Tibial nerve (tissue), 4 donors: ENCODE measurements at regions not wholly inside any gene's neighbourhood (a gene's known extent, or its start where the extent isn't known, plus 50 kb on each side); places are given as distances from the start of the nearest gene placed in this dataset.

ENCODE experiments used
- DNase-seq, 2 donors: peaks; one replicate each; pipeline ENCODE4 v3.0.0-alpha.2; 2019; ENCODE audit warnings: low spot score in 2 of 2
- H3K27ac ChIP-seq, 4 donors: fragments of 200-600 bp; sonication (generic) in 3 of 4; one replicate each; pipeline ENCODE4 v1.5.1; 2017 to 2019; ENCODE audit warnings: mild to moderate bottlenecking in 1 of 4
- H3K27me3 ChIP-seq, 2 donors: fragments of 200-600 bp; sonication (generic) in 1 of 2; one replicate each; pipeline versions ENCODE4 v1.5.1 to v1.6.0; 2017 to 2019
- H3K36me3 ChIP-seq, 3 donors: fragments of 200-600 bp; sonication (generic); one replicate each; pipeline ENCODE4 v1.5.1; 2018 to 2019
- H3K4me1 ChIP-seq, 4 donors: fragments of 200-600 bp; sonication (generic) in 3 of 4; one replicate each; pipeline ENCODE4 v1.5.1; 2017 to 2019
- H3K4me3 ChIP-seq, 4 donors: fragments of 200-600 bp; sonication (generic) in 3 of 4; one replicate each; pipeline ENCODE4 v1.5.1; 2017 to 2019; ENCODE audit warnings: mild to moderate bottlenecking in 1 of 4, moderate library complexity in 1 of 4
- H3K9me3 ChIP-seq, 4 donors: fragments of 200-600 bp; sonication (generic) in 3 of 4; one replicate each; pipeline ENCODE4 v1.5.1; 2017 to 2019
- EP300 ChIP-seq, 2 donors: sonication (generic); formaldehyde crosslinking; IDR thresholded peaks; one replicate each; pipeline ENCODE4 v1.6.1; 2017; ENCODE audit warnings: antibody characterized with exemption in 2 of 2, mild to moderate bottlenecking in 1 of 2
- POLR2A ChIP-seq, 2 donors: fragments of 450-650 bp; IDR thresholded peaks; one replicate each; pipeline ENCODE4 v1.6.1; 2017; ENCODE audit warnings: antibody characterized with exemption in 2 of 2, mild to moderate bottlenecking in 2 of 2, moderate library complexity in 2 of 2
- WGBS, 2 donors: methylation state at CpG; one replicate each; pipeline ENCODE4 v1.1.5; 2018; 5-methylcytosine and 5-hydroxymethylcytosine counted together
- TF ChIP-seq, protein P1 (sequence below), 5 experiments: fragments of 200-600 bp in 3 of 5; fragments of 450-650 bp in 2 of 5; sonication (generic) in 3 of 5; IDR thresholded peaks; one replicate each; pipeline ENCODE4 v1.5.1; 2016 to 2019; ENCODE audit warnings: antibody characterized with exemption in 5 of 5, mild to moderate bottlenecking in 3 of 5, moderate library complexity in 2 of 5

DNA sequence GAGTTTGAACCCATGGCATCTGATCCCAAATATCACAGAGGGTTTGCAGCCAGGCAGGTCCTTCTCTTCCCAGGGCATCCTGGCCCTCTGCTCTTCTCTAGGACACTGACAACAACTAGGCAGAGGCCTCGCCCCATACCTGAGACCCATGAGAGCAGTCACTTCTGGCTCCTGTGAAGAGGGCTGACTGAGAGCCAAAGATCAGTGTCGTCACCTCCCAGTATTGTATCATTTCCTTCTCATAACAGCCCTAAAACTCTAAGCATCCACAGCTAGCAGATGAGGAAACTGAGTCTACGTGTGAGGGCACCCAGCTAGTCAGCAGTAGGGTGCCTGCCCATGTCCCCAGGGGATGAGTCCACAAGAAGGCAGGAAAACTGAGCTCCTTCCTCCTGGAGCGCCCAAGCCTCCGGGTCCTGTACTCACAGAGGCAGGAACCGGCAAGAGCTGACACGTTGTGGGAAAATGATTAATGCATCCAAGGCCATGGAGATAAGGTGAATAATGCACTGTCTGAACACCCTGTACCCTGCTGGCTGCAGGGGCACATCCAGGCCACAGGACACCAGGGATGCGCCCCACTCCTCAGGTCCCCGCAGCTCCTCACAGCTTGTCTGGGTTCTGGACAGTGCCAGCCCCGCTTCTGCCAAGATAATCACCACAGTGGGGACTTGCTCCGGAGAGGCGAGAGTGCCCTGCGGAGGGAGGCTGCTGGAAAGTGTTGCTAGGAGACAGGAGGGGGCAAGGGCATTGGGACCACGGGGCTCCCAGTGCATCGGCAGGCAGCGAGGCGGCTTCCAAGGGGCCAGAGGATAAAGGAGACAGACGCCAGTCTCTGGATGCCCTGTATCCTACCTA, 340.0 kb downstream of the NPHP4 start:
- Histone ChIP-seq H3K36me3 (no peaks in the 10 kb centered on the region), H3K27ac (no peak overlapping the region), H3K4me1 (no peaks in the 10 kb centered on the region), H3K27me3 (peaks cover 0 to 8% of the 10 kb centered on the region in 2 donors), H3K4me3 (no peak overlapping the region), H3K9me3 (peaks cover 0 to 10% (median 0%) of the 10 kb centered on the region in 4 donors)
- TF ChIP-seq, protein P1, sequence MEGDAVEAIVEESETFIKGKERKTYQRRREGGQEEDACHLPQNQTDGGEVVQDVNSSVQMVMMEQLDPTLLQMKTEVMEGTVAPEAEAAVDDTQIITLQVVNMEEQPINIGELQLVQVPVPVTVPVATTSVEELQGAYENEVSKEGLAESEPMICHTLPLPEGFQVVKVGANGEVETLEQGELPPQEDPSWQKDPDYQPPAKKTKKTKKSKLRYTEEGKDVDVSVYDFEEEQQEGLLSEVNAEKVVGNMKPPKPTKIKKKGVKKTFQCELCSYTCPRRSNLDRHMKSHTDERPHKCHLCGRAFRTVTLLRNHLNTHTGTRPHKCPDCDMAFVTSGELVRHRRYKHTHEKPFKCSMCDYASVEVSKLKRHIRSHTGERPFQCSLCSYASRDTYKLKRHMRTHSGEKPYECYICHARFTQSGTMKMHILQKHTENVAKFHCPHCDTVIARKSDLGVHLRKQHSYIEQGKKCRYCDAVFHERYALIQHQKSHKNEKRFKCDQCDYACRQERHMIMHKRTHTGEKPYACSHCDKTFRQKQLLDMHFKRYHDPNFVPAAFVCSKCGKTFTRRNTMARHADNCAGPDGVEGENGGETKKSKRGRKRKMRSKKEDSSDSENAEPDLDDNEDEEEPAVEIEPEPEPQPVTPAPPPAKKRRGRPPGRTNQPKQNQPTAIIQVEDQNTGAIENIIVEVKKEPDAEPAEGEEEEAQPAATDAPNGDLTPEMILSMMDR (IDR thresholded peaks at IDR 0.05), result no peak
- no peak for TF ChIP-seq EP300 (IDR thresholded peaks at IDR 0.05)
- TF ChIP-seq POLR2A (IDR thresholded peaks at IDR 0.05), result no peak
- DNase-seq, result no peak
- 26 to 28% methylated on average over 18 of the region's 18 CpGs for WGBS, 2 donors

DNA sequence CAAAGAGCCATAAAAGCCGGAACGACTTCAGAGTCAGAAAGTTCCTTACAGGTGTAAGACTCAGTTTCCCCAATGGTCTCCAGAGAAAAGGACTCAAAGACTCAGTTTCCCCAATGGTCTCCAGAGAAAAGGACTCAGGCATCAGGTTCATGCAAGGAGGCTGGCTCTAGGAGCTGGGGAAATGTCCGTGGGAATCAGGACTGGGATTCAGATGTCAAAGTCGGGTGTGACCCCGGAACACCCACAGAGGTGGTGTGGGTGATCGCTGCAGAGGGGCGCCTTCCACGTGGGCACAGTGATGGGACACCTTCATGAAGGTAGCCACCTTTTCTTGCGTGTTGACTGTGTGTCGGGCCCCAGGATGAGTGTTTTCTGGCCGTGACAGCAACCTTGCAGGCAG, 340.8 kb downstream of the NPHP4 start:
- Histone ChIP-seq H3K4me1 (no peaks in the 10 kb centered on the region), H3K4me3 (no peak overlapping the region), H3K27me3 (peaks cover 0 to 8% of the 10 kb centered on the region in 2 donors), H3K27ac (no peak overlapping the region), H3K9me3 (peaks cover 0 to 16% (median 0%) of the 10 kb centered on the region in 4 donors), H3K36me3 (no peaks in the 10 kb centered on the region)
- 79 to 90% methylated on average over 8 to 11 of the region's 11 CpGs for WGBS, 2 donors
- no peak for DNase-seq
- TF ChIP-seq, protein P1 (IDR thresholded peaks at IDR 0.05), result no peak
- TF ChIP-seq EP300 (IDR thresholded peaks at IDR 0.05), result no peak
- no peak for TF ChIP-seq POLR2A (IDR thresholded peaks at IDR 0.05)

DNA sequence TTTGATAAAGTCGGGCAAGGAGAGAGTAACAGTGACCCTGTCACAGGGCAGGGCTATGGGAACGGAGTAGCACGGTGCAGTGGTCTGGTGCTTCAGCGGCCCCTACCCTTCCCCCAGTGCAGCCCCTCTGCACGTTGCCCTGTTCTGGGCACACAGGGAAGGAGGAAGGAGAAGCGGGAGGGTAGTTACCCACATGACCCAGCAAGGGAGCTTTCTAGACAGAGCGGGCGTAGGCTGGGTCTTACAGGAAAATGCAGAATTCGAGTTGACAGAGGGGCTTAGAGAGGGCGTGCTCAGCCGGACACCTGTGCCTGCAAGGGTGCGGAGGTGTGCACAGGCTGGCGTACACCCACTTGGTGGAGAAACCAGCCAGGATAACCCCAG, 341.2 kb downstream of the NPHP4 start:
- Histone ChIP-seq H3K4me3 (no peak overlapping the region), H3K9me3 (peaks cover 0 to 13% (median 0%) of the 10 kb centered on the region in 4 donors), H3K4me1 (no peaks in the 10 kb centered on the region), H3K27ac (no peak overlapping the region), H3K27me3 (peaks cover 0 to 8% of the 10 kb centered on the region in 2 donors), H3K36me3 (no peaks in the 10 kb centered on the region)
- no peak for DNase-seq
- TF ChIP-seq EP300 (IDR thresholded peaks at IDR 0.05), result no peak
- TF ChIP-seq, protein P1 (IDR thresholded peaks at IDR 0.05), result no peak
- TF ChIP-seq POLR2A (IDR thresholded peaks at IDR 0.05), result no peak
- 79% methylated on average over 12 to 13 of the region's 13 CpGs for WGBS, 2 donors

DNA sequence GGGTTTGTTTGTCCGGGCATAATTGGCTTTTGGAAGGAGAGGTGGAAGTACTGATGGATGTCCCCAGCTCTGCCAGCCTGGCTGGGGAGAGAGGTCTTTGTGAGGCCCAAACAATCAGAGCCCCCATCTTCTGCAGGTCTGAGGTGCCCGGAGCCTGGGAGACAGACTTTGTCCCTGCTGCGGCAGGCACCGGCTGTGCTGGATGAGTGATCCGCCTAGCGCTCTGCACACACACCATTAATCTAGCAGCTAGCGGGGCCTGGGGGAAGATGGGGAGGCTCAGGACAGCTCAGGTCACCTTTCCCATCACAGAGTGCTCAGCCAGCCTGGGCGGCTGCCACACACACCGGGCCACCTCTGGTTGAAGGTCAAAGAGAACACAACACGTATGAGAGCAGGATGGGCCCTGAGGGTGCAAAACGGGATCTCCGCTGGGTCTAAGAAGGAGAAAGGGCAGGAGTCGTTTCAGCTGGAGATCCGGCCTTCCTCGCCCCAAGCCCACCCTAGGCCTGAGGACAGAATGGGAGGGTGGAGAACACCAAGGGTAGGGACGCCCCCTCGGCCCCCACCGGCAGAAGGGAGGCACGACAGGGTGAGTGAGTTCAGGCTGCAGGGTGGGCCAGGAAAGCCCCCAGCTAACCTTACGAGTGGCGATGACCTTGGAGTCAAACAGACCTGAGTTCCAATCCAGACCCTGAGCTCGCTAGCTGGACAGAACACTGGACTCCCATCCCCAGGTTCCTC, 341.8 kb downstream of the NPHP4 start:
- DNase-seq, result no peak
- H3K27ac ChIP-seq, result no peak overlapping the region
- no peak for TF ChIP-seq EP300 (IDR thresholded peaks at IDR 0.05)
- no peak for TF ChIP-seq POLR2A (IDR thresholded peaks at IDR 0.05)
- TF ChIP-seq, protein P1 (IDR thresholded peaks at IDR 0.05), result no peak
- H3K4me3 ChIP-seq, result no peak overlapping the region
- no peaks in the 10 kb centered on the region for H3K4me1 ChIP-seq
- WGBS, 2 donors, result 71 to 76% methylated on average over 12 to 17 of the region's 22 CpGs
- H3K27me3 ChIP-seq, result peaks cover 0 to 8% of the 10 kb centered on the region in 2 donors
- H3K9me3 ChIP-seq, result peaks cover 0 to 16% (median 0%) of the 10 kb centered on the region in 4 donors
- H3K36me3 ChIP-seq, result no peaks in the 10 kb centered on the region

DNA sequence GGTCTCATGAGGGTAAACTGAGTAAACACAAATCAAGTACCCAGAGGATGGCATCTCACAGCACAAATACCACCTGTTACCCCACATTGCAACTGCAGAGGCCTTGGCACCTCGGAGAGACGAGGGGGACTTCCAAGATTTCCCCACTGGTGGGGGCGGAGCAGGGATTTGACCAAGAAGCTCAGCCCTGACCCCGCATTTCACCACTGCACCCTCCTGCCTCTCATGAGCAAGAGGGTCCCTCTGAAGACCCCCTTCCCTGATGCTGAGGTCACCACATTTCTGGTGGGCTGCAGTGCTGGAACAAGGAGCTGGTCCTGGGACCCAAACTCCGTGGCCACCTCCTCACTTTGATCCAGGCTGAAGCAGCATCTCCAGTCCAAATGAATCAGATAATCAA, 342.4 kb downstream of the NPHP4 start:
- 87 to 90% methylated on average over 5 of the region's 5 CpGs for WGBS, 2 donors

More for the DNA sequence above, 342.4 kb downstream of the NPHP4 start:
- no peaks in the 10 kb centered on the region for H3K4me1 ChIP-seq
- H3K4me3 ChIP-seq, result no peak overlapping the region
- H3K36me3 ChIP-seq, result no peaks in the 10 kb centered on the region
- no peak overlapping the region for H3K27ac ChIP-seq
- peaks cover 0 to 21% (median 0%) of the 10 kb centered on the region in 4 donors for H3K9me3 ChIP-seq
- H3K27me3 ChIP-seq, result peaks cover 0 to 8% of the 10 kb centered on the region in 2 donors
- TF ChIP-seq, protein P1 (IDR thresholded peaks at IDR 0.05), result no peak
- TF ChIP-seq POLR2A (IDR thresholded peaks at IDR 0.05) (no peak), EP300 (IDR thresholded peaks at IDR 0.05) (no peak)
- DNase-seq, result no peak
